ENCODE measurements at regions not wholly inside any gene's neighbourhood (a gene's known extent, or its start where the extent isn't known, plus 50 kb on each side); places are given as distances from the start of the nearest gene placed in this dataset.

- ChIA-PET CTCF (ENCODE audit: unreplicated experiment) (no interaction called here), POLR2A (no interaction called here)
- Histone ChIP-seq H3K79me2 (ENCODE audit: insufficient read depth, low read depth, low read length) (no peaks in the 10 kb centered on the region), H3K4me3 (ENCODE audit: low read depth, low read length, poor library complexity, severe bottlenecking) (no peak overlapping the region), H3K36me3 (ENCODE audit: insufficient read depth, low read length) (no peaks in the 10 kb centered on the region), H2AFZ (ENCODE audit: low read length) (no peak overlapping the region), H3K4me1 (ENCODE audit: insufficient read depth, low read length, poor library complexity, severe bottlenecking) (no peaks in the 10 kb centered on the region), H4K20me1 (ENCODE audit: insufficient read depth, low read length) (no peaks in the 10 kb centered on the region), H3K4me2 (ENCODE audit: low read length) (no peak overlapping the region), H3K9me3 (ENCODE audit: low read length) (no peaks in the 10 kb centered on the region), H3K27ac (ENCODE audit: low read depth, low read length, poor library complexity, severe bottlenecking) (no peak overlapping the region), H3K9me2 (ENCODE audit: insufficient read depth, low read length) (no peaks in the 10 kb centered on the region)
- BruUV-seq (replicated peaks), result no TSS peak
- intact Hi-C loops (cut with micrococcal nuclease; ENCODE audit: unreplicated experiment), result no loop called here
- DNase-seq (ENCODE audit: low spot score), result no peak
- no peak for TF ChIP-seq EZH2phosphoT487 (IDR thresholded peaks at IDR 0.05; ENCODE audit: borderline replicate concordance, low read depth, low read length)
These were observed 89.3 kb upstream of the WSCD2 start for GRCh38 chr12:108039794-108040193.

GRCh38 chr12:108040947-108041346, 88.1 kb upstream of the WSCD2 start:
- POLR2A ChIA-PET, result interaction anchor here (0.6 kb wide), 1 partner anchor 140 kb away, joined by 3 read pairs; no protein-coding TSS in a partner anchor
- CTCF ChIA-PET (ENCODE audit: unreplicated experiment), result no interaction called here

GRCh38 chr12:108043286-108043685, 85.8 kb upstream of the WSCD2 start:
- no peaks in the 10 kb centered on the region for H3K9me2 ChIP-seq (ENCODE audit: insufficient read depth, low read length)
- CTCF ChIA-PET (ENCODE audit: unreplicated experiment), result no interaction called here
- DNase-seq (ENCODE audit: low spot score), result no peak
- no peak overlapping the region for H3K4me2 ChIP-seq (ENCODE audit: low read length)
- H3K79me2 ChIP-seq (ENCODE audit: insufficient read depth, low read depth, low read length), result no peaks in the 10 kb centered on the region
- H3K36me3 ChIP-seq (ENCODE audit: insufficient read depth, low read length), result no peaks in the 10 kb centered on the region
- no peak overlapping the region for H3K27ac ChIP-seq (ENCODE audit: low read depth, low read length, poor library complexity, severe bottlenecking)
- no peaks in the 10 kb centered on the region for H4K20me1 ChIP-seq (ENCODE audit: insufficient read depth, low read length)
- H3K9me3 ChIP-seq (ENCODE audit: low read length), result no peaks in the 10 kb centered on the region
- H3K4me1 ChIP-seq (ENCODE audit: insufficient read depth, low read length, poor library complexity, severe bottlenecking), result no peaks in the 10 kb centered on the region
- BruUV-seq (replicated peaks), result no TSS peak
- H2AFZ ChIP-seq (ENCODE audit: low read length), result no peak overlapping the region
- no peak overlapping the region for H3K4me3 ChIP-seq (ENCODE audit: low read depth, low read length, poor library complexity, severe bottlenecking)
- intact Hi-C loops (cut with micrococcal nuclease; ENCODE audit: unreplicated experiment), result no loop called here
- POLR2A ChIA-PET, result no interaction called here
- TF ChIP-seq EZH2phosphoT487 (IDR thresholded peaks at IDR 0.05; ENCODE audit: borderline replicate concordance, low read depth, low read length), result no peak
- no peak for TF ChIP-seq CTCF (conservative IDR thresholded peaks at IDR 0.05; ENCODE audit: low read length)

More at GRCh38 chr12:108040947-108041346, 88.1 kb upstream of the WSCD2 start:
- Histone ChIP-seq H3K4me2 (ENCODE audit: low read length) (no peak overlapping the region), H2AFZ (ENCODE audit: low read length) (no peak overlapping the region), H3K36me3 (ENCODE audit: insufficient read depth, low read length) (no peaks in the 10 kb centered on the region), H3K9me3 (ENCODE audit: low read length) (no peaks in the 10 kb centered on the region), H3K4me3 (ENCODE audit: low read depth, low read length, poor library complexity, severe bottlenecking) (no peak overlapping the region), H4K20me1 (ENCODE audit: insufficient read depth, low read length) (no peaks in the 10 kb centered on the region), H3K4me1 (ENCODE audit: insufficient read depth, low read length, poor library complexity, severe bottlenecking) (no peaks in the 10 kb centered on the region), H3K27ac (ENCODE audit: low read depth, low read length, poor library complexity, severe bottlenecking) (no peak overlapping the region), H3K9me2 (ENCODE audit: insufficient read depth, low read length) (no peaks in the 10 kb centered on the region), H3K79me2 (ENCODE audit: insufficient read depth, low read depth, low read length) (no peaks in the 10 kb centered on the region)
- no peak for DNase-seq (ENCODE audit: low spot score)
- intact Hi-C loops (cut with micrococcal nuclease; ENCODE audit: unreplicated experiment), result no loop called here
- no peak for TF ChIP-seq CTCF (conservative IDR thresholded peaks at IDR 0.05; ENCODE audit: low read length)
- no peak for TF ChIP-seq EZH2phosphoT487 (IDR thresholded peaks at IDR 0.05; ENCODE audit: borderline replicate concordance, low read depth, low read length)
- no TSS peak for BruUV-seq (replicated peaks)
